ENCODE measurements at regions not wholly inside any gene's neighbourhood (a gene's known extent, or its start where the extent isn't known, plus 50 kb on each side); places are given as distances from the start of the nearest gene placed in this dataset.

DNA sequence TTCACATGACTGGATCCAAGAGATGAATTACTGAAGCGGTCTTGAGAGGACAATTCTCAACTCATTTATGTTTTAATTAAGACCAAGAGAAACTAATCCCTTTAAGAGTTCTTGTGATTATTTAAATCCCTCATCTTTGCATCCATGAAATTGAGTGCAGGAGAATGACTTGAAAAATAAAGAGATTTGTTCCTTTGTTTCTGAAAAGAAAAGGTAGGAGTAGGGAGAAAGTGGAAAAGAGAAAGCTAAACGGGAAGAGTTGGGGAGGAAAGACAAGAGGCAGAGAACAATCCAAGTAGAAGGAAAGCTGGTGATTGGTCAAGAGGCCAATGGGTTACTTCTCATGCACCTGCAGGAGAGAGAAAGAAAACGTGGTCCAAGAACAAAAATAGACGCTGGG lies 75.2 kb upstream of the SOX4 start:
- Mint-ChIP-seq H3K9me3 (no peaks in the 10 kb centered on the region), H3K4me3 (no peak overlapping the region), H3K4me1 (ENCODE audit: low read depth) (no peaks in the 10 kb centered on the region), H3K36me3 (ENCODE audit: low read depth) (no peaks in the 10 kb centered on the region), H3K27me3 (peaks cover 7% of the 10 kb centered on the region), H3K27ac (no peak overlapping the region)
- Histone ChIP-seq H3K9me3 (ENCODE audit: control insufficient read depth in 1 of 2, insufficient read depth in 1 of 2, low read length in 2 of 2) (peaks cover 0 to 5% of the 10 kb centered on the region in 2 experiments), H3K4me3 (ENCODE audit: low read length) (no peak overlapping the region), H3K4me1 (ENCODE audit: insufficient read depth, low read length) (no peaks in the 10 kb centered on the region), H3K27ac (ENCODE audit: low read depth in 1 of 2, low read length in 2 of 2) (no peak overlapping the region), H3K36me3 (ENCODE audit: insufficient read depth, low read length) (no peaks in the 10 kb centered on the region), H3K27me3 (ENCODE audit: control insufficient read depth in 1 of 2, insufficient read depth in 2 of 2, low read length in 2 of 2) (no peaks in the 10 kb centered on the region)
- no peak for TF ChIP-seq CTCF (IDR thresholded peaks at IDR 0.05)
- DNase-seq (no peak), ATAC-seq (ENCODE audit: poor library complexity) (no peak)
- ChIA-PET CTCF (no interaction called here), POLR2A (no interaction called here)
- intact Hi-C loops (cut with DNase I, micrococcal nuclease), result no loop called here

GRCh38 chr6:21519642-21520041 lies 73.9 kb upstream of the SOX4 start:
- ATAC-seq (ENCODE audit: poor library complexity), result no peak
- Mint-ChIP-seq H3K27ac (no peak overlapping the region), H3K9me3 (no peaks in the 10 kb centered on the region), H3K4me1 (ENCODE audit: low read depth) (no peaks in the 10 kb centered on the region), H3K36me3 (ENCODE audit: low read depth) (no peaks in the 10 kb centered on the region), H3K27me3 (peaks cover 5% of the 10 kb centered on the region), H3K4me3 (no peak overlapping the region)
- H3K4me1 ChIP-seq (ENCODE audit: insufficient read depth, low read length), result no peaks in the 10 kb centered on the region
- no peak for DNase-seq
- no peaks in the 10 kb centered on the region for H3K36me3 ChIP-seq (ENCODE audit: insufficient read depth, low read length)
- H3K27me3 ChIP-seq (ENCODE audit: control insufficient read depth in 1 of 2, insufficient read depth in 2 of 2, low read length in 2 of 2), result no peaks in the 10 kb centered on the region
- no peak overlapping the region for H3K4me3 ChIP-seq (ENCODE audit: low read length)
- peaks cover 0 to 5% of the 10 kb centered on the region in 2 experiments for H3K9me3 ChIP-seq (ENCODE audit: control insufficient read depth in 1 of 2, insufficient read depth in 1 of 2, low read length in 2 of 2)
- H3K27ac ChIP-seq (ENCODE audit: low read depth in 1 of 2, low read length in 2 of 2), result no peak overlapping the region
- no peak for TF ChIP-seq CTCF (IDR thresholded peaks at IDR 0.05)
- ChIA-PET CTCF (no interaction called here), POLR2A (no interaction called here)
- intact Hi-C loops (cut with DNase I, micrococcal nuclease), result no loop called here

GRCh38 chr6:21521276-21521675 lies 72.3 kb upstream of the SOX4 start:
- H3K4me1 Mint-ChIP-seq (ENCODE audit: low read depth), result no peaks in the 10 kb centered on the region
- Histone ChIP-seq H3K9me3 (ENCODE audit: control insufficient read depth in 1 of 2, insufficient read depth in 1 of 2, low read length in 2 of 2) (peaks cover 0 to 5% of the 10 kb centered on the region in 2 experiments), H3K27me3 (ENCODE audit: control insufficient read depth in 1 of 2, insufficient read depth in 2 of 2, low read length in 2 of 2) (no peaks in the 10 kb centered on the region), H3K36me3 (ENCODE audit: insufficient read depth, low read length) (no peaks in the 10 kb centered on the region), H3K4me1 (ENCODE audit: insufficient read depth, low read length) (no peaks in the 10 kb centered on the region), H3K27ac (ENCODE audit: low read depth in 1 of 2, low read length in 2 of 2) (no peak overlapping the region), H3K4me3 (ENCODE audit: low read length) (no peak overlapping the region)
- no peak overlapping the region for H3K27ac Mint-ChIP-seq
- H3K9me3 Mint-ChIP-seq, result no peaks in the 10 kb centered on the region
- H3K36me3 Mint-ChIP-seq (ENCODE audit: low read depth), result no peaks in the 10 kb centered on the region
- TF ChIP-seq CTCF (IDR thresholded peaks at IDR 0.05), result no peak
- ATAC-seq (ENCODE audit: poor library complexity), result no peak
- no peak overlapping the region for H3K4me3 Mint-ChIP-seq
- intact Hi-C loops (cut with DNase I, micrococcal nuclease), result no loop called here
- DNase-seq, result no peak
- POLR2A ChIA-PET, result no interaction called here
- CTCF ChIA-PET, result no interaction called here
- H3K27me3 Mint-ChIP-seq, result peaks cover 5% of the 10 kb centered on the region

Data from CD4-positive, alpha-beta T cell (primary cell).